Keratinocyte (primary cell): ENCODE measurements at regions not wholly inside any gene's neighbourhood (a gene's known extent, or its start where the extent isn't known, plus 50 kb on each side); places are given as distances from the start of the nearest gene placed in this dataset.

Experiments
- CTCF ChIP-seq, 3 experiments: IDR thresholded peaks in 1 of 3; conservative IDR thresholded peaks in 1 of 3; optimal IDR thresholded peaks in 1 of 3; 2 replicates in 2 of 3; 3 replicates in 1 of 3; pipeline versions ENCODE3 to v1.5.1; 2011; ENCODE audit warnings: low read length in 3 of 3, mild to moderate bottlenecking in 3 of 3, moderate library complexity in 2 of 3, control low read depth in 1 of 3, inconsistent platforms in 1 of 3; ENCODE audit not compliant: insufficient read depth in 2 of 3; ENCODE audit errors: extremely low read depth in 1 of 3
- EZH2 ChIP-seq: IDR thresholded peaks from one replicate; pipeline ENCODE4 v1.6.1; 2012; ENCODE audit warnings: inconsistent platforms, mild to moderate bottlenecking, low read length, moderate library complexity

GRCh38 chr16:27679899-27680298, 130.0 kb downstream of the KATNIP start:
- TF ChIP-seq CTCF (optimal IDR thresholded peaks at IDR 0.05 in 1 of 3, IDR thresholded peaks at IDR 0.05 in 1 of 3, conservative IDR thresholded peaks at IDR 0.05 in 1 of 3; ENCODE audit: extremely low read depth in 1 of 3, insufficient read depth in 2 of 3, low read length in 3 of 3): no peak
- no peak for TF ChIP-seq EZH2
